A549 (cell line): ENCODE measurements at regions not wholly inside any gene's neighbourhood (a gene's known extent, or its start where the extent isn't known, plus 50 kb on each side); places are given as distances from the start of the nearest gene placed in this dataset.

Source experiments
- CEBPB ChIP-seq, 2 experiments: fragments of >200 bp in 1 of 2; sonication (Bioruptor Twin) in 1 of 2; formaldehyde crosslinking in 1 of 2; IDR thresholded peaks; 2 replicates each; pipeline ENCODE4 v1.6.1; 2012 to 2016
- CHD4 ChIP-seq: fragments of 200-600 bp; sonication (generic); IDR thresholded peaks from 2 replicates; pipeline ENCODE4 v1.6.1; 2016; ENCODE audit warnings: antibody characterized with exemption, mild to moderate bottlenecking, borderline replicate concordance
- CTCF ChIP-seq: fragments of >200 bp; sonication (Bioruptor Twin); formaldehyde crosslinking; IDR thresholded peaks from 3 replicates; pipeline ENCODE4 v1.5.1; 2016
- E2F6 ChIP-seq: IDR thresholded peaks from 2 replicates; pipeline ENCODE4 v1.6.1; 2012; ENCODE audit warnings: low read depth, borderline replicate concordance
- HDAC2 ChIP-seq: fragments of 200-600 bp; sonication (generic); IDR thresholded peaks from 2 replicates; pipeline ENCODE4 v1.6.1; 2016
- JUN ChIP-seq, 2 experiments: fragments of >200 bp; sonication (Bioruptor Twin); formaldehyde crosslinking; IDR thresholded peaks; 2 replicates in 1 of 2; 3 replicates in 1 of 2; pipeline ENCODE4 v1.6.1; 2016 to 2017
- JUNB ChIP-seq: fragments of >200 bp; sonication (Bioruptor Twin); formaldehyde crosslinking; IDR thresholded peaks from 2 replicates; pipeline ENCODE4 v1.6.1; 2016
- MAFK ChIP-seq: fragments of 450-650 bp; IDR thresholded peaks from 2 replicates; pipeline ENCODE4 v1.6.1; 2014; ENCODE audit not compliant: partially characterized antibody
- NFE2L2 ChIP-seq: fragments of 150-350 bp; conservative IDR thresholded peaks from 2 replicates; pipeline ENCODE4 v1.6.1; 2014; ENCODE audit warnings: low read length
- POLR2A ChIP-seq: IDR thresholded peaks from 2 replicates; pipeline ENCODE4 v1.6.1; 2012; ENCODE audit warnings: mild to moderate bottlenecking, low read length
- REST ChIP-seq: fragments of 200-600 bp; sonication (generic); IDR thresholded peaks from 2 replicates; pipeline ENCODE4 v1.6.1; 2016; ENCODE audit warnings: antibody characterized with exemption, mild to moderate bottlenecking, moderate library complexity
- RFX5 ChIP-seq: fragments of 450-650 bp; IDR thresholded peaks from 2 replicates; pipeline ENCODE4 v1.7.1; 2014; ENCODE audit warnings: antibody characterized with exemption, mild to moderate bottlenecking, moderate library complexity
- TF ChIP-seq, protein P1 (sequence below): IDR thresholded peaks from 2 replicates; pipeline ENCODE4 v1.6.1; 2012
- TF ChIP-seq, protein P2 (sequence below): fragments of 150-350 bp; IDR thresholded peaks from 2 replicates; pipeline ENCODE4 v1.6.1; 2014; ENCODE audit warnings: low read depth, mild to moderate bottlenecking, low read length

- TF ChIP-seq CTCF, result no peak
- no peak for TF ChIP-seq REST
- TF ChIP-seq JUNB, result no peak
- no peak for TF ChIP-seq HDAC2
- TF ChIP-seq RFX5, result no peak
- TF ChIP-seq CHD4, result no peak
- no peak for TF ChIP-seq POLR2A
- no peak for TF ChIP-seq E2F6
- TF ChIP-seq NFE2L2, result no peak
- TF ChIP-seq, protein P1, sequence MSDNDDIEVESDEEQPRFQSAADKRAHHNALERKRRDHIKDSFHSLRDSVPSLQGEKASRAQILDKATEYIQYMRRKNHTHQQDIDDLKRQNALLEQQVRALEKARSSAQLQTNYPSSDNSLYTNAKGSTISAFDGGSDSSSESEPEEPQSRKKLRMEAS, result no peak
- TF ChIP-seq CEBPB (IDR thresholded peaks at IDR 0.05), result no peak
- TF ChIP-seq JUN (IDR thresholded peaks at IDR 0.05), result no peak
- no peak for TF ChIP-seq MAFK
- TF ChIP-seq, protein P2, sequence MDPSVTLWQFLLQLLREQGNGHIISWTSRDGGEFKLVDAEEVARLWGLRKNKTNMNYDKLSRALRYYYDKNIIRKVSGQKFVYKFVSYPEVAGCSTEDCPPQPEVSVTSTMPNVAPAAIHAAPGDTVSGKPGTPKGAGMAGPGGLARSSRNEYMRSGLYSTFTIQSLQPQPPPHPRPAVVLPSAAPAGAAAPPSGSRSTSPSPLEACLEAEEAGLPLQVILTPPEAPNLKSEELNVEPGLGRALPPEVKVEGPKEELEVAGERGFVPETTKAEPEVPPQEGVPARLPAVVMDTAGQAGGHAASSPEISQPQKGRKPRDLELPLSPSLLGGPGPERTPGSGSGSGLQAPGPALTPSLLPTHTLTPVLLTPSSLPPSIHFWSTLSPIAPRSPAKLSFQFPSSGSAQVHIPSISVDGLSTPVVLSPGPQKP, result no peak
These were observed 84.9 kb downstream of the CDC7 start for GRCh38 chr1:91585502-91585901.
